H1 (cell line): ENCODE measurements at regions not wholly inside any gene's neighbourhood (a gene's known extent, or its start where the extent isn't known, plus 50 kb on each side); places are given as distances from the start of the nearest gene placed in this dataset.

Source experiments
- CTCF ChIA-PET: fragments of 300-600 bp; sonication (Branson Sonifier 250); formaldehyde crosslinking; loops from one replicate; lab custom pipeline; 2021; ENCODE audit not compliant: partially characterized antibody; lab: Charles Lee
- POLR2A ChIA-PET: fragments of 300-600 bp; sonication (Branson Sonifier 250); formaldehyde crosslinking; loops from one replicate; lab custom pipeline; 2021; ENCODE audit warnings: inconsistent platforms; ENCODE audit not compliant: partially characterized antibody; lab: Charles Lee
- DNase-seq, 2 experiments: peaks; one replicate each; pipeline versions ENCODE4 v3.0.0 to v3.0.0-alpha.2; 2010 to 2022; ENCODE audit warnings: low spot score in 2 of 2, low read depth in 1 of 2, mixed read lengths in 1 of 2
- FAIRE-seq: peaks from 2 replicates; lab custom pipeline; 2011; peaks lifted over from hg19 to GRCh38; lab: Jason Lieb, UNC
- H2AFZ ChIP-seq: 2 replicates; pipeline ENCODE4 v1.8.1; 2012; ENCODE audit warnings: low read length, inconsistent platforms
- H2AK5ac ChIP-seq: 2 replicates; pipeline ENCODE4 v1.6.1; 2013; ENCODE audit warnings: low read depth, low read length
- H2BK120ac ChIP-seq: replicated peaks from 2 replicates; pipeline ENCODE3; 2013; ENCODE audit warnings: low read depth, low read length, inconsistent platforms
- H2BK12ac ChIP-seq: 2 replicates; pipeline ENCODE4 v1.6.1; 2013; ENCODE audit warnings: low read depth, low read length
- H2BK15ac ChIP-seq: 2 replicates; pipeline ENCODE4 v1.6.1; 2013; ENCODE audit warnings: low read length
- H2BK20ac ChIP-seq: 2 replicates; pipeline ENCODE4 v1.6.1; 2013; ENCODE audit warnings: low read length
- H2BK5ac ChIP-seq: 2 replicates; pipeline ENCODE4 v1.6.1; 2013; ENCODE audit warnings: low read depth, low read length
- H3K14ac ChIP-seq: 2 replicates; pipeline ENCODE4 v1.6.1; 2013; ENCODE audit warnings: inconsistent platforms; ENCODE audit not compliant: insufficient read length
- H3K18ac ChIP-seq: 2 replicates; pipeline ENCODE4 v1.6.1; 2013; ENCODE audit warnings: low read length; ENCODE audit errors: extremely low read depth
- H3K23ac ChIP-seq: 2 replicates; pipeline ENCODE4 v1.6.1; 2013; ENCODE audit warnings: inconsistent platforms; ENCODE audit not compliant: insufficient read length
- H3K23me2 ChIP-seq: 2 replicates; pipeline ENCODE4 v1.6.1; 2013; ENCODE audit warnings: low read depth, low read length
- H3K27ac ChIP-seq: 2 replicates; pipeline ENCODE4 v1.6.1; 2011; ENCODE audit warnings: low read depth, low read length, inconsistent platforms
- H3K27me3 ChIP-seq, 4 experiments: replicated peaks in 1 of 4; 1 replicate in 1 of 4; 2 replicates in 3 of 4; pipeline versions ENCODE4 v1.6.1 to v1.8.1; 2011 to 2013; ENCODE audit warnings: low read length in 3 of 4, mild to moderate bottlenecking in 3 of 4, inconsistent platforms in 2 of 4, mixed read lengths in 2 of 4, moderate library complexity in 1 of 4; ENCODE audit not compliant: control insufficient read depth in 3 of 4, insufficient read depth in 3 of 4; ENCODE audit errors: extremely low read depth in 1 of 4
- H3K36me3 ChIP-seq, 4 experiments: 2 replicates each; pipeline versions ENCODE4 v1.6.1 to v1.8.1; 2011 to 2013; ENCODE audit warnings: mild to moderate bottlenecking in 4 of 4, low read length in 3 of 4, moderate library complexity in 2 of 4, control low read depth in 1 of 4, inconsistent platforms in 1 of 4; ENCODE audit not compliant: insufficient read depth in 4 of 4, control insufficient read depth in 2 of 4
- H3K4ac ChIP-seq: replicated peaks from 2 replicates; pipeline ENCODE3; 2013; ENCODE audit warnings: low read length, low read depth, mixed read lengths, inconsistent platforms; ENCODE audit not compliant: insufficient read length
- H3K4me1 ChIP-seq, 4 experiments: replicated peaks in 1 of 4; 1 replicate in 1 of 4; 2 replicates in 3 of 4; pipeline versions ENCODE4 v1.6.1 to v1.8.1; 2011 to 2013; ENCODE audit warnings: low read length in 3 of 4, inconsistent platforms in 2 of 4, mixed read lengths in 1 of 4; ENCODE audit not compliant: insufficient read depth in 4 of 4, control insufficient read depth in 3 of 4
- H3K4me2 ChIP-seq, 2 experiments: 2 replicates each; pipeline versions ENCODE4 v1.6.1 to v1.8.1; 2011 to 2013; ENCODE audit warnings: low read depth in 2 of 2, low read length in 2 of 2, control low read depth in 1 of 2, inconsistent platforms in 1 of 2, mild to moderate bottlenecking in 1 of 2; ENCODE audit not compliant: insufficient read depth in 1 of 2
- H3K4me3 ChIP-seq, 4 experiments: fragments of 200-600, 300-600 bp in 1 of 4; sonication (generic), shearing (Covaris generic), sonication (Bioruptor Twin) in 1 of 4; 2 replicates each; pipeline versions ENCODE4 v1.5.1 to v1.8.1; 2011 to 2016; ENCODE audit warnings: low read length in 4 of 4, low read depth in 3 of 4, control low read depth in 2 of 4, inconsistent platforms in 2 of 4, mild to moderate bottlenecking in 2 of 4, mixed read lengths in 1 of 4, moderate library complexity in 1 of 4; ENCODE audit not compliant: insufficient read depth in 2 of 4; ENCODE audit errors: extremely low read depth in 1 of 4
- H3K56ac ChIP-seq: replicated peaks from 2 replicates; pipeline ENCODE3; 2013; ENCODE audit warnings: low read depth, mild to moderate bottlenecking, mixed read lengths, low read length, inconsistent platforms; ENCODE audit not compliant: insufficient read length
- H3K79me1 ChIP-seq: 2 replicates; pipeline ENCODE4 v1.6.1; 2013; ENCODE audit warnings: low read depth, low read length, control low read depth
- H3K79me2 ChIP-seq, 2 experiments: 2 replicates each; pipeline versions ENCODE4 v1.6.1 to v1.8.1; 2012 to 2013; ENCODE audit warnings: low read length in 2 of 2, mild to moderate bottlenecking in 2 of 2, inconsistent platforms in 1 of 2; ENCODE audit not compliant: insufficient read depth in 2 of 2, control insufficient read depth in 1 of 2
- H3K9ac ChIP-seq, 4 experiments: replicated peaks in 1 of 4; 1 replicate in 1 of 4; 2 replicates in 3 of 4; pipeline versions ENCODE4 v1.6.1 to v1.8.1; 2011 to 2013; ENCODE audit warnings: low read depth in 3 of 4, low read length in 3 of 4, control low read depth in 2 of 4, mild to moderate bottlenecking in 2 of 4, moderate library complexity in 2 of 4, inconsistent platforms in 1 of 4; ENCODE audit errors: extremely low read depth in 1 of 4
- H3K9me3 ChIP-seq, 2 experiments: 2 replicates each; pipeline versions ENCODE4 v1.6.1 to v1.8.1; 2012 to 2013; ENCODE audit warnings: mild to moderate bottlenecking in 2 of 2, moderate library complexity in 2 of 2, control low read depth in 1 of 2, inconsistent platforms in 1 of 2, low read depth in 1 of 2, low read length in 1 of 2, mixed read lengths in 1 of 2; ENCODE audit not compliant: insufficient read depth in 2 of 2
- H4K20me1 ChIP-seq, 2 experiments: replicated peaks in 1 of 2; 2 replicates each; pipeline versions ENCODE3 to v1.8.1; 2011 to 2013; ENCODE audit warnings: inconsistent platforms in 2 of 2, low read length in 2 of 2, mild to moderate bottlenecking in 1 of 2; ENCODE audit not compliant: insufficient read depth in 2 of 2, control insufficient read depth in 1 of 2
- H4K5ac ChIP-seq: 2 replicates; pipeline ENCODE4 v1.6.1; 2013; ENCODE audit warnings: low read length, low read depth, mixed read lengths, inconsistent platforms; ENCODE audit not compliant: insufficient read length
- H4K8ac ChIP-seq: 2 replicates; pipeline ENCODE4 v1.8.0; 2013; ENCODE audit warnings: mild to moderate bottlenecking, moderate library complexity, low read length, inconsistent platforms; ENCODE audit not compliant: insufficient read depth; ENCODE audit errors: extremely low read depth
- H4K91ac ChIP-seq: replicated peaks from 2 replicates; pipeline ENCODE3; 2013; ENCODE audit warnings: low read length, mixed read lengths, inconsistent platforms; ENCODE audit not compliant: insufficient read length
- ASH2L ChIP-seq: fragments of 200-600, 300-600 bp; sonication (generic); IDR thresholded peaks from one replicate; pipeline ENCODE4 v1.7.1; 2017; ENCODE audit warnings: low read length
- CHD1 ChIP-seq: IDR thresholded peaks from 2 replicates; pipeline ENCODE4 v1.6.1; 2012; ENCODE audit warnings: low read depth, low read length, improper control_type of control experiment
- HDAC6 ChIP-seq: IDR thresholded peaks from one replicate; pipeline ENCODE4 v1.7.1; 2012; ENCODE audit warnings: low read depth, mild to moderate bottlenecking, inconsistent platforms, low read length, moderate library complexity
- MAFK ChIP-seq: IDR thresholded peaks from 2 replicates; pipeline ENCODE4 v1.6.1; 2012; ENCODE audit warnings: low read depth, mild to moderate bottlenecking, improper control_type of control experiment, low read length
- NANOG ChIP-seq: IDR thresholded peaks from 2 replicates; pipeline ENCODE4 v1.6.1; 2011; ENCODE audit warnings: low read length, low read depth, mild to moderate bottlenecking, inconsistent platforms; ENCODE audit not compliant: insufficient read depth, poor library complexity, severe bottlenecking
- PHF8 ChIP-seq: fragments of 200-600 bp; sonication (generic); conservative IDR thresholded peaks from 2 replicates; pipeline ENCODE4 v1.7.1; 2012; ENCODE audit warnings: low read depth, mild to moderate bottlenecking, inconsistent platforms, low read length, moderate library complexity
- POLR2AphosphoS5 ChIP-seq: IDR thresholded peaks from 2 replicates; pipeline ENCODE4 v1.6.1; 2011; ENCODE audit warnings: low read depth, low read length
- RFX5 ChIP-seq: IDR thresholded peaks from 2 replicates; pipeline ENCODE4 v1.6.1; 2011; ENCODE audit warnings: low read depth, low read length, improper control_type of control experiment, borderline replicate concordance
- SUZ12 ChIP-seq: fragments of 200-600 bp; sonication (generic); IDR thresholded peaks from 2 replicates; pipeline ENCODE4 v1.6.1; 2012; ENCODE audit warnings: mild to moderate bottlenecking, inconsistent platforms, low read length, moderate library complexity, mixed read lengths
- TEAD4 ChIP-seq: IDR thresholded peaks from 2 replicates; pipeline ENCODE4 v1.6.1; 2012; ENCODE audit warnings: low read depth, low read length, inconsistent platforms, mixed read lengths
- WGBS, 2 experiments: shearing (Covaris generic) in 1 of 2; methylation state at CpG; one replicate each; pipeline versions ENCODE4 v1.1.6 to v1.1.7; 2013 to 2015; ENCODE audit warnings: low lambda C conversion rate in 2 of 2, mixed read lengths in 2 of 2, inconsistent platforms in 1 of 2, low coverage in 1 of 2, missing lambda C conversion rate in 1 of 2; ENCODE audit not compliant: insufficient replicate concordance in 2 of 2, insufficient coverage in 1 of 2, insufficient read length in 1 of 2; ENCODE audit errors: extremely low coverage in 1 of 2, missing lambda C conversion rate in 1 of 2; 5-methylcytosine and 5-hydroxymethylcytosine counted together
- TF ChIP-seq, protein P1 (sequence below): IDR thresholded peaks from 2 replicates; pipeline ENCODE4 v1.6.1; 2012; ENCODE audit warnings: inconsistent platforms
- TF ChIP-seq, protein P2 (sequence below): IDR thresholded peaks from 2 replicates; pipeline ENCODE4 v1.6.1; 2012; ENCODE audit warnings: inconsistent platforms

DNA sequence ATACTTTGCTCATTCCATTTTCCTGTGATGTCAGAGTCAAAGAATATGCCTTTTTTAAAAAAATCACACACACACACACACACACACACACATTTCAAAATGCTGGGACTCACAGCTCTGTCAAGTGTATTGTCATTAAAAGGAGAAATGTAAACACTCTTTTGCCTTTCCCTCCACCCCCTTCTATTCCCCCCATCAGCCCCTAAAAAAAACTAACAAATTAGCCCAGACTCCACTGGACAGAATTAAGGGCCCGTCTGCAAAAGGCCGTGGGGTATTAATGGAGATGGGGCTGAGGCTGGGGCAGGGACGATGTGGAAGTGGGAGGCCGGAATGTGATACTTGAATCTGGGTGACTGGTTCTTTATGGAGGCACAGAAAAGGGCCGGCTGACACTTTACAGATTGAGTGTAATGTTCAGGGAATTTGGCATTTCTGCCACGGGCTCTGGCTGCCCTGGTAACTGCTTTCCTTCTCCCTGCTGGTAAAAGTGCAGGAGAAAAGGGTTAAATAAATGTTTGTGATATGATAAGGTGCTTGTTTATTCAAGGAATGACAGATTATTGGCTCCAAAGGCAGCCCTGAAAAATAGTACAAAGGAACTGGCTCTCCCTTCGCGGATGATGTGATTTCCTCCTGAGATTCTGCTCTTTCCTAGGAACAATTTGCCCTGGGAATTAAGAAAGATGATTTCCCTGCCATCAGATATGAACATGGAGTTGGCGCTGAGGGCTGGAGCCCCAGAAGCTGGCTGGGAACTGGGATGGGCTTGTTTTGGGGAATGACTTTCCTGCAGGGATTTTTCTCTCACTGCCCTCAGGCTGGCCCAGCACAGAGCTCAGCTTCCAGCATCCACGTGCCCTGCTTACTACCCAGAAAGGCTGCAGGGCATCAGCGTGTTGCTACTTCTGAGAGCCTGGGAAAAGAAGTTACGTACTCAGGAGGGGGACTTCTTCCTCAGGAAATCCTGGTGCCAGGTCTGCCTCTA lies 52.8 kb upstream of the CTAGE1 start:
- DNase-seq, result no peak
- Histone ChIP-seq H3K9ac (no peak overlapping the region), H3K56ac (no peak overlapping the region), H4K5ac (no peak overlapping the region), H4K20me1 (no peaks in the 10 kb centered on the region), H3K4me2 (no peak overlapping the region), H2BK20ac (no peak overlapping the region), H3K18ac (no peak overlapping the region), H3K4me1 (peaks cover 0 to 8% (median 3%) of the 10 kb centered on the region in 4 experiments; a peak in 2 of 7 replicates), H2BK120ac (no peak overlapping the region), H2BK5ac (no peak overlapping the region), H2AFZ (no peak overlapping the region), H3K23me2 (no peaks in the 10 kb centered on the region), H3K14ac (no peak overlapping the region), H2BK12ac (no peak overlapping the region), H3K4me3 (no peak overlapping the region), H3K27ac (no peak overlapping the region), H3K79me1 (no peaks in the 10 kb centered on the region), H3K23ac (no peak overlapping the region), H2BK15ac (no peak overlapping the region), H3K4ac (no peak overlapping the region), H3K79me2 (no peaks in the 10 kb centered on the region), H3K36me3 (no peaks in the 10 kb centered on the region), H3K9me3 (no peaks in the 10 kb centered on the region), H4K8ac (no peak overlapping the region), H3K27me3 (no peaks in the 10 kb centered on the region; a peak in 1 of 7 replicates), H2AK5ac (no peak overlapping the region), H4K91ac (no peak overlapping the region)
- 72% methylated on average over 11 of the region's 12 CpGs; no CpG with 5 or more reads in 1 of the 2 experiments for WGBS, 2 experiments
- no peak for FAIRE-seq
- POLR2A ChIA-PET, result no interaction called here
- CTCF ChIA-PET, result interaction anchor here (1.3 to 1.8 kb wide), 3 partner anchors 9 to 29 kb away, joined by 4 read pairs; no protein-coding TSS in a partner anchor
- TF ChIP-seq, protein P1, sequence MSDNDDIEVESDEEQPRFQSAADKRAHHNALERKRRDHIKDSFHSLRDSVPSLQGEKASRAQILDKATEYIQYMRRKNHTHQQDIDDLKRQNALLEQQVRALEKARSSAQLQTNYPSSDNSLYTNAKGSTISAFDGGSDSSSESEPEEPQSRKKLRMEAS, result no peak
- TF ChIP-seq ASH2L (no peak), POLR2AphosphoS5 (no peak), CHD1 (no peak), SUZ12 (no peak), PHF8 (no peak), TEAD4 (no peak), HDAC6 (no peak), MAFK (no peak), NANOG (no peak), RFX5 (no peak)
- TF ChIP-seq, protein P2, sequence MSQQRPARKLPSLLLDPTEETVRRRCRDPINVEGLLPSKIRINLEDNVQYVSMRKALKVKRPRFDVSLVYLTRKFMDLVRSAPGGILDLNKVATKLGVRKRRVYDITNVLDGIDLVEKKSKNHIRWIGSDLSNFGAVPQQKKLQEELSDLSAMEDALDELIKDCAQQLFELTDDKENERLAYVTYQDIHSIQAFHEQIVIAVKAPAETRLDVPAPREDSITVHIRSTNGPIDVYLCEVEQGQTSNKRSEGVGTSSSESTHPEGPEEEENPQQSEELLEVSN, result no peak
